IMR-90 (cell line): ENCODE measurements at regions not wholly inside any gene's neighbourhood (a gene's known extent, or its start where the extent isn't known, plus 50 kb on each side); places are given as distances from the start of the nearest gene placed in this dataset.

Source experiments
- ATAC-seq: fragments of 200-7000 bp; cut with Tn5 transposase; 2 replicates; pipeline ENCODE4 v1.9.1; 2020; ENCODE audit warnings: low read depth, mild to moderate bottlenecking, moderate library complexity
- BruUV-seq: library from RNA; stranded (reverse); fragments of 400-500 nt; replicated peaks from 2 replicates; lab custom pipeline; 2021; lab: Mats Ljungman, UMichigan
- CTCF ChIA-PET: fragments of 300-600 bp; formaldehyde crosslinking; extraction: SDS; loops from one replicate; lab custom pipeline; 2021; ENCODE audit warnings: antibody characterized with exemption; lab: Yijun Ruan, JAX
- POLR2A ChIA-PET: fragments of 300-600 bp; sonication (Branson Sonifier 250); formaldehyde crosslinking; loops from one replicate; lab custom pipeline; 2022; ENCODE audit warnings: antibody characterized with exemption; ENCODE audit not compliant: unreplicated experiment; lab: Charles Lee
- DNase-seq: peaks from one replicate; pipeline ENCODE4 v3.0.0; 2013
- H2AFZ ChIP-seq: replicated peaks from 2 replicates; pipeline ENCODE3; 2013; ENCODE audit warnings: low read length, mild to moderate bottlenecking; ENCODE audit not compliant: poor library complexity
- H2AK5ac ChIP-seq: 2 replicates; pipeline ENCODE4 v1.6.1; 2013; ENCODE audit warnings: low read depth, low read length, inconsistent platforms
- H2AK9ac ChIP-seq: replicated peaks from 2 replicates; pipeline ENCODE3; 2013; ENCODE audit warnings: mild to moderate bottlenecking, low read depth, low read length, moderate library complexity; ENCODE audit not compliant: poor library complexity
- H2BK120ac ChIP-seq: 2 replicates; pipeline ENCODE4 v1.6.1; 2013; ENCODE audit warnings: low read depth, low read length, inconsistent platforms
- H2BK15ac ChIP-seq: 3 replicates; pipeline ENCODE4 v1.6.1; 2013; ENCODE audit warnings: low read depth, low read length, inconsistent platforms
- H2BK20ac ChIP-seq: 2 replicates; pipeline ENCODE4 v1.6.1; 2013; ENCODE audit warnings: low read depth, mild to moderate bottlenecking, inconsistent platforms, low read length, moderate library complexity
- H2BK5ac ChIP-seq: 2 replicates; pipeline ENCODE4 v1.6.1; 2013; ENCODE audit warnings: mild to moderate bottlenecking, low read depth, low read length, inconsistent platforms; ENCODE audit not compliant: poor library complexity, severe bottlenecking
- H3K14ac ChIP-seq: replicated peaks from 2 replicates; pipeline ENCODE4 v1.6.1; 2013; ENCODE audit warnings: low read depth, low read length, inconsistent platforms
- H3K18ac ChIP-seq: 2 replicates; pipeline ENCODE4 v1.6.1; 2013; ENCODE audit warnings: low read depth, low read length, control low read depth
- H3K23ac ChIP-seq: 2 replicates; pipeline ENCODE4 v1.6.1; 2013; ENCODE audit warnings: low read depth, low read length, inconsistent platforms
- H3K27ac ChIP-seq: 2 replicates; pipeline ENCODE4 v1.5.1; 2013; ENCODE audit warnings: mild to moderate bottlenecking, control low read depth, low read length; ENCODE audit not compliant: insufficient read depth
- H3K27me3 ChIP-seq: 2 replicates; pipeline ENCODE4 v1.6.1; 2013; ENCODE audit warnings: low read length; ENCODE audit not compliant: control insufficient read depth, insufficient read depth
- H3K36me3 ChIP-seq: 2 replicates; pipeline ENCODE4 v1.6.1; 2013; ENCODE audit warnings: low read length, mixed read lengths; ENCODE audit not compliant: control insufficient read depth, insufficient read depth
- H3K4ac ChIP-seq: 2 replicates; pipeline ENCODE4 v1.6.1; 2013; ENCODE audit warnings: low read depth, low read length, inconsistent platforms
- H3K4me1 ChIP-seq: 2 replicates; pipeline ENCODE4 v1.6.1; 2013; ENCODE audit warnings: low read length, mixed read lengths; ENCODE audit not compliant: control insufficient read depth, insufficient read depth
- H3K4me2 ChIP-seq: 2 replicates; pipeline ENCODE4 v1.6.1; 2013; ENCODE audit warnings: low read depth, mild to moderate bottlenecking, control low read depth, low read length, moderate library complexity
- H3K4me3 ChIP-seq: 2 replicates; pipeline ENCODE4 v1.5.1; 2013; ENCODE audit warnings: low read depth, mild to moderate bottlenecking, control low read depth, low read length, moderate library complexity; ENCODE audit not compliant: insufficient read depth
- H3K56ac ChIP-seq: 2 replicates; pipeline ENCODE4 v1.6.1; 2013; ENCODE audit warnings: low read length, inconsistent platforms; ENCODE audit not compliant: insufficient read depth; ENCODE audit errors: extremely low read depth
- H3K79me1 ChIP-seq, 2 experiments: 2 replicates each; pipeline ENCODE4 v1.6.1; 2013; ENCODE audit warnings: low read length in 2 of 2, inconsistent platforms in 1 of 2, low read depth in 1 of 2
- H3K9ac ChIP-seq: 2 replicates; pipeline ENCODE4 v1.6.1; 2013; ENCODE audit warnings: low read depth, low read length, control low read depth
- H3K9me1 ChIP-seq: 2 replicates; pipeline ENCODE4 v1.6.1; 2013; ENCODE audit warnings: low read length, inconsistent platforms; ENCODE audit not compliant: insufficient read depth
- H3K9me3 ChIP-seq: 2 replicates; pipeline ENCODE4 v1.6.1; 2013; ENCODE audit warnings: low read length; ENCODE audit not compliant: control insufficient read depth, insufficient read depth
- H4K20me1 ChIP-seq: 2 replicates; pipeline ENCODE4 v1.6.1; 2013; ENCODE audit warnings: low read length, inconsistent platforms; ENCODE audit not compliant: insufficient read depth
- H4K5ac ChIP-seq: 2 replicates; pipeline ENCODE4 v1.6.1; 2013; ENCODE audit warnings: mild to moderate bottlenecking, low read depth, low read length, control low read depth
- H4K8ac ChIP-seq, 2 experiments: 2 replicates each; pipeline ENCODE4 v1.6.1; 2013; ENCODE audit warnings: low read depth in 2 of 2, low read length in 2 of 2, control low read depth in 1 of 2, inconsistent platforms in 1 of 2
- H4K91ac ChIP-seq: 2 replicates; pipeline ENCODE4 v1.6.1; 2013; ENCODE audit warnings: low read depth, low read length, inconsistent platforms; ENCODE audit not compliant: insufficient read depth
- ELK1 ChIP-seq: fragments of 150-350 bp; IDR thresholded peaks from 2 replicates; pipeline ENCODE4 v1.6.1; 2016; ENCODE audit warnings: low read depth, mild to moderate bottlenecking, low read length, moderate library complexity, borderline replicate concordance
- NFE2L2 ChIP-seq: fragments of 150-350 bp; IDR thresholded peaks from 2 replicates; pipeline ENCODE4 v1.6.1; 2016; ENCODE audit warnings: low read depth, mild to moderate bottlenecking, low read length
- POLR2A ChIP-seq: IDR thresholded peaks from 2 replicates; pipeline ENCODE4 v1.6.1; 2012; ENCODE audit warnings: mild to moderate bottlenecking, low read depth, low read length
- USF2 ChIP-seq: fragments of 150-350 bp; IDR thresholded peaks from 2 replicates; pipeline ENCODE4 v1.6.1; 2017; ENCODE audit warnings: mild to moderate bottlenecking, antibody characterized with exemption, low read length, low read depth
- WGBS, 2 experiments: methylation state at CpG; one replicate each; pipeline versions ENCODE4 v1.1.5 to v1.1.7; 2013; ENCODE audit warnings: missing lambda C conversion rate in 2 of 2; ENCODE audit not compliant: insufficient read length in 1 of 2; ENCODE audit errors: extremely low coverage in 2 of 2; 5-methylcytosine and 5-hydroxymethylcytosine counted together
- dilution Hi-C: fragments of 300-500 bp; cut with HindIII; formaldehyde crosslinking; loops from one replicate; pipeline ENCODE4 v1.14.3; 2018; ENCODE audit warnings: low sequenced_read_pairs; ENCODE audit not compliant: unreplicated experiment
- in situ Hi-C: fragments of 300-500 bp; cut with MboI; formaldehyde crosslinking; loops from 3 replicates; pipeline ENCODE4 v1.14.3; 2019; ENCODE audit warnings: low sequenced_read_pairs, inconsistent platforms, mixed read lengths
- intact Hi-C: fragments of 100-400 bp; cut with micrococcal nuclease; formaldehyde crosslinking; loops from 2 replicates; pipeline ENCODE4 v1.10.0; 2022

- no peak overlapping the region for H2BK20ac ChIP-seq
- ATAC-seq, result no peak
- H2AK9ac ChIP-seq, result no peak overlapping the region
- no peak overlapping the region for H3K56ac ChIP-seq
- no peak overlapping the region for H3K4me2 ChIP-seq
- H3K4me1 ChIP-seq, result no peaks in the 10 kb centered on the region
- no peak overlapping the region for H4K8ac ChIP-seq
- H2BK120ac ChIP-seq, result no peak overlapping the region
- H2BK5ac ChIP-seq, result no peak overlapping the region
- ChIA-PET CTCF (no interaction called here), POLR2A (no interaction called here)
- no peak overlapping the region for H2AFZ ChIP-seq
- no peaks in the 10 kb centered on the region for H3K9me1 ChIP-seq
- BruUV-seq, result no TSS peak
- H3K9ac ChIP-seq, result no peak overlapping the region
- no peak overlapping the region for H4K5ac ChIP-seq
- H4K20me1 ChIP-seq, result no peaks in the 10 kb centered on the region
- WGBS, 2 experiments, result 43% methylated on average over 4 of the region's 5 CpGs; no CpG with 5 or more reads in 1 of the 2 experiments
- H2BK15ac ChIP-seq, result no peak overlapping the region
- DNase-seq, result no peak
- no peak overlapping the region for H3K23ac ChIP-seq
- H3K9me3 ChIP-seq, result no peaks in the 10 kb centered on the region
- H3K14ac ChIP-seq, result no peak overlapping the region
- in situ Hi-C loops (no loop called here), dilution Hi-C loops (no loop called here), intact Hi-C loops (no loop called here)
- H3K27me3 ChIP-seq, result peaks cover 8% of the 10 kb centered on the region
- no peak overlapping the region for H3K18ac ChIP-seq
- H3K27ac ChIP-seq, result no peak overlapping the region
- no peak overlapping the region for H3K4ac ChIP-seq
- no peak overlapping the region for H2AK5ac ChIP-seq
- H3K36me3 ChIP-seq, result no peaks in the 10 kb centered on the region
- no peak overlapping the region for H3K4me3 ChIP-seq
- no peaks in the 10 kb centered on the region for H3K79me1 ChIP-seq
- no peak overlapping the region for H4K91ac ChIP-seq
- TF ChIP-seq ELK1 (no peak), NFE2L2 (no peak), POLR2A (no peak), USF2 (no peak)
Observed at GRCh38 chr1:29743264-29743663, 506.9 kb downstream of the PTPRU start.
